CD14-positive monocyte (primary cell): ENCODE measurements at regions not wholly inside any gene's neighbourhood (a gene's known extent, or its start where the extent isn't known, plus 50 kb on each side); places are given as distances from the start of the nearest gene placed in this dataset.

ENCODE experiments used
- DNase-seq, 3 donors: peaks; one replicate each; pipeline ENCODE4 v3.0.0-alpha.2; 2011 to 2022
- H2AFZ ChIP-seq: 2 replicates; pipeline ENCODE4 v1.6.0; 2012; ENCODE audit warnings: mild to moderate bottlenecking, low read depth, low read length, inconsistent platforms; ENCODE audit not compliant: insufficient read depth, poor library complexity, severe bottlenecking
- H3K27ac ChIP-seq, 2 donors: 1 replicate in 1 of 2; 2 replicates in 1 of 2; pipeline ENCODE4 v1.5.1; 2012 to 2013; ENCODE audit warnings: low read length in 2 of 2, control low read depth in 1 of 2, inconsistent platforms in 1 of 2, low read depth in 1 of 2, mild to moderate bottlenecking in 1 of 2
- H3K27me3 ChIP-seq, 2 donors: one replicate each; pipeline versions ENCODE4 v1.6.0 to v1.6.1; 2011 to 2013; ENCODE audit warnings: low read length in 2 of 2; ENCODE audit not compliant: control insufficient read depth in 2 of 2, insufficient read depth in 2 of 2
- H3K36me3 ChIP-seq, 2 donors: replicated peaks in 1 of 2; 1 replicate in 1 of 2; 2 replicates in 1 of 2; pipeline versions ENCODE4 v1.5.1 to v1.6.1; 2012 to 2013; ENCODE audit warnings: low read length in 2 of 2, control low read depth in 1 of 2, inconsistent platforms in 1 of 2, mild to moderate bottlenecking in 1 of 2; ENCODE audit not compliant: insufficient read depth in 2 of 2, control insufficient read depth in 1 of 2
- H3K4me1 ChIP-seq, 2 donors: 1 replicate in 1 of 2; 2 replicates in 1 of 2; pipeline versions ENCODE4 v1.5.1 to v1.6.1; 2012 to 2013; ENCODE audit warnings: low read length in 2 of 2, control low read depth in 1 of 2, inconsistent platforms in 1 of 2, mild to moderate bottlenecking in 1 of 2, moderate library complexity in 1 of 2; ENCODE audit not compliant: insufficient read depth in 2 of 2, control insufficient read depth in 1 of 2
- H3K4me2 ChIP-seq: replicated peaks from 2 replicates; pipeline ENCODE3; 2012; ENCODE audit warnings: low read length, moderate library complexity, mild to moderate bottlenecking; ENCODE audit not compliant: poor library complexity, severe bottlenecking; ENCODE audit errors: extremely low read depth
- H3K4me3 ChIP-seq, 3 experiments: fragments of 200-600 bp in 1 of 3; sonication (generic) in 1 of 3; replicated peaks in 1 of 3; 1 replicate in 2 of 3; 2 replicates in 1 of 3; pipeline ENCODE4 v1.5.1; 2011 to 2013; ENCODE audit warnings: low read length in 3 of 3, mild to moderate bottlenecking in 3 of 3, control low read depth in 2 of 3, low read depth in 2 of 3, inconsistent platforms in 1 of 3, moderate library complexity in 1 of 3
- H3K79me2 ChIP-seq: 2 replicates; pipeline ENCODE4 v1.6.0; 2012; ENCODE audit warnings: mild to moderate bottlenecking, control low read depth, inconsistent platforms, low read length, moderate library complexity; ENCODE audit not compliant: insufficient read depth
- H3K9ac ChIP-seq: 2 replicates; pipeline ENCODE4 v1.6.0; 2017; ENCODE audit warnings: low read length, mild to moderate bottlenecking; ENCODE audit not compliant: insufficient read depth, poor library complexity, severe bottlenecking
- H3K9me3 ChIP-seq, 2 donors: replicated peaks in 1 of 2; 1 replicate in 1 of 2; 2 replicates in 1 of 2; pipeline versions ENCODE4 v1.5.1 to v1.6.1; 2012 to 2013; ENCODE audit warnings: low read length in 2 of 2, control low read depth in 1 of 2; ENCODE audit not compliant: control insufficient read depth in 1 of 2, insufficient read depth in 1 of 2
- H4K20me1 ChIP-seq: 2 replicates; pipeline ENCODE4 v1.6.0; 2012; ENCODE audit warnings: mild to moderate bottlenecking, low read length, control low read depth, moderate library complexity; ENCODE audit not compliant: insufficient read depth
- H3K27ac Mint-ChIP-seq, 7 donors: one replicate each; pipeline ENCODE4 v1.8.0; 2020; ENCODE audit warnings: mild to moderate bottlenecking in 7 of 7, mixed read lengths in 7 of 7, moderate library complexity in 6 of 7, inconsistent platforms in 2 of 7
- H3K27me3 Mint-ChIP-seq, 3 donors: one replicate each; pipeline ENCODE4 v1.8.0; 2021 to 2022; ENCODE audit warnings: low read depth in 3 of 3, mild to moderate bottlenecking in 3 of 3, mixed read lengths in 3 of 3, moderate library complexity in 3 of 3, inconsistent platforms in 1 of 3
- H3K36me3 Mint-ChIP-seq, 2 donors: one replicate each; pipeline ENCODE4 v1.8.0; 2020; ENCODE audit warnings: mixed read lengths in 2 of 2, inconsistent platforms in 1 of 2, mild to moderate bottlenecking in 1 of 2
- H3K4me1 Mint-ChIP-seq: one replicate; pipeline ENCODE4 v1.8.0; 2020; ENCODE audit warnings: mild to moderate bottlenecking, mixed read lengths
- H3K4me3 Mint-ChIP-seq, 2 donors: one replicate each; pipeline ENCODE4 v1.8.0; 2020; ENCODE audit warnings: mild to moderate bottlenecking in 2 of 2, mixed read lengths in 2 of 2, moderate library complexity in 1 of 2
- H3K9me3 Mint-ChIP-seq, 7 donors: one replicate each; pipeline ENCODE4 v1.8.0; 2020 to 2022; ENCODE audit warnings: mixed read lengths in 7 of 7, mild to moderate bottlenecking in 6 of 7, moderate library complexity in 6 of 7, inconsistent platforms in 2 of 7
- CTCF ChIP-seq: fragments of 200-600 bp; IDR thresholded peaks from one replicate; pipeline ENCODE4 v1.8.0; 2022; ENCODE audit warnings: antibody characterized with exemption, mild to moderate bottlenecking
- WGBS: methylation state at CpG from one replicate; pipeline ENCODE4 v1.1.5; 2013; ENCODE audit warnings: missing lambda C conversion rate; ENCODE audit not compliant: insufficient coverage; 5-methylcytosine and 5-hydroxymethylcytosine counted together
- intact Hi-C, 2 donors: fragments of 100-400 bp; cut with micrococcal nuclease; formaldehyde crosslinking; loops; one replicate each; pipeline versions ENCODE4 v1.15.0 to v1.15.1; 2023

DNA sequence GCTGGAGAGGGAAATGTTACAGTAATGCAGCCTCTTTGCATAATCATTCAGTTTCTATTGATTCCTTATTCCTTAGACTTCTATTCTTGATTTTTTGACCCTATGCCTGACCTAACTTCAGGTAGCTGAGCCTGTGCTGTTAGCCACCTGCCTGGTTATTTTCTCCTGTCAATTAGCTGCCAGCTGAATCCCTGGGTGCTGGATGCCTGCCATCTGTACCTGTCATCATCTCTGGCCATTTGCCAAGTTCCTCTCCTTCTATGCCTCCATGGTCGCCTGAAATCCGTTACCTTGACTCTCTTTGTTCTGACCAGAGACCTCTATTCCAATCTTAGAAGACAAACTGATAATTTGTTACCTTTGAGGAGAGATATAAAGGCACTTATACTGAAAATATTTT lies 178.3 kb downstream of the CAVIN4 start:
- no peak for TF ChIP-seq CTCF
- intact Hi-C loops, result no loop called here
- Mint-ChIP-seq H3K36me3 (no peaks in the 10 kb centered on the region), H3K4me1 (no peaks in the 10 kb centered on the region), H3K4me3 (no peak overlapping the region), H3K9me3 (peaks cover 0 to 20% (median 8%) of the 10 kb centered on the region in 7 donors), H3K27ac (no peak overlapping the region), H3K27me3 (peaks cover 0 to 2% (median 1%) of the 10 kb centered on the region in 3 donors)
- Histone ChIP-seq H3K4me1 (no peaks in the 10 kb centered on the region), H3K27ac (no peak overlapping the region), H3K27me3 (no peaks in the 10 kb centered on the region), H3K4me3 (no peak overlapping the region), H3K79me2 (no peaks in the 10 kb centered on the region), H3K36me3 (no peaks in the 10 kb centered on the region), H2AFZ (no peak overlapping the region), H3K9ac (no peak overlapping the region), H3K4me2 (no peak overlapping the region), H4K20me1 (no peaks in the 10 kb centered on the region), H3K9me3 (peaks cover 0 to 16% of the 10 kb centered on the region in 2 donors)
- no peak for DNase-seq
- no CpG with 5 or more reads among the region's 2 CpGs for WGBS

DNA sequence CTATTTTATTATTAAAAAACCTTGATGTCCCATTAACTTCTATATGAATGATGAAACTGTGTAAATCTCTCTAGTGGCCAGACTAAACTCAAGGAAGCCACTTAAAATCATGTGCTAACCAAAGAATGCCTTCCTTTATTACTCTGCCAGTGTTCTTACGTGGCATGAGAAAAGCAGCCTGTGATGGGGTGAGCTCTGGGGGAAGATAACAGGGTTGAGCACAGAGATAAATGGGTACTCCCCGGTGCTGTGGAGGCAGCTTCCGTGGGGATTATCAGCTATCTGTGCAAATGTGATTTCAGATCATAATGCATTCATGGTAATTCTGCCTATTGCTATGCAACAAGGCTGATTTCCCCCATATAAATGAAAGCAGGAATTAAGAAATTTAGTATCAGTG lies 181.3 kb downstream of the CAVIN4 start:
- Histone ChIP-seq H3K9me3 (peaks cover 0 to 3% of the 10 kb centered on the region in 2 donors), H3K9ac (no peak overlapping the region), H3K27ac (no peak overlapping the region)

More for the DNA sequence above, 181.3 kb downstream of the CAVIN4 start:
- Mint-ChIP-seq H3K36me3 (no peaks in the 10 kb centered on the region), H3K9me3 (peaks cover 0 to 6% (median 2%) of the 10 kb centered on the region in 7 donors), H3K27me3 (peaks cover 0 to 2% (median 1%) of the 10 kb centered on the region in 3 donors), H3K4me3 (no peak overlapping the region), H3K4me1 (no peaks in the 10 kb centered on the region), H3K27ac (no peak overlapping the region)
- no peaks in the 10 kb centered on the region for H3K36me3 ChIP-seq
- WGBS, result 90% methylated on average over 3 of the region's 3 CpGs
- no peak for TF ChIP-seq CTCF
- DNase-seq, result no peak
- no peaks in the 10 kb centered on the region for H3K27me3 ChIP-seq
- no peak overlapping the region for H3K4me3 ChIP-seq
- no peaks in the 10 kb centered on the region for H3K79me2 ChIP-seq
- intact Hi-C loops, result no loop called here
- H3K4me1 ChIP-seq, result no peaks in the 10 kb centered on the region
- no peak overlapping the region for H2AFZ ChIP-seq
- no peak overlapping the region for H3K4me2 ChIP-seq
- H4K20me1 ChIP-seq, result no peaks in the 10 kb centered on the region
